ENCODE measurements at regions not wholly inside any gene's neighbourhood (a gene's known extent, or its start where the extent isn't known, plus 50 kb on each side); places are given as distances from the start of the nearest gene placed in this dataset.

- Histone ChIP-seq H2BK20ac (ENCODE audit: low read depth, low read length, poor library complexity, severe bottlenecking) (no peak overlapping the region), H4K8ac (replicated peaks; ENCODE audit: insufficient read length, low read depth, low read length) (no peak overlapping the region), H2BK12ac (ENCODE audit: insufficient read length, low read depth, low read length) (no peak overlapping the region), H3K14ac (ENCODE audit: insufficient read depth, low read length) (no peak overlapping the region), H2BK15ac (ENCODE audit: low read depth, low read length) (no peak overlapping the region), H3K27me3 (ENCODE audit: insufficient read depth, low read length) (no peaks in the 10 kb centered on the region), H2AK5ac (ENCODE audit: insufficient read length, low read length) (no peak overlapping the region), H3K4ac (ENCODE audit: low read depth, low read length) (no peak overlapping the region), H3T11ph (ENCODE audit: low read length) (no peak overlapping the region), H2BK120ac (ENCODE audit: low read depth, low read length, poor library complexity, severe bottlenecking) (no peak overlapping the region), H3K27ac (ENCODE audit: insufficient read length, low read depth, low read length) (no peak overlapping the region), H3K79me1 (ENCODE audit: insufficient read depth, low read depth, low read length, poor library complexity, severe bottlenecking) (no peaks in the 10 kb centered on the region), H3K9me3 (ENCODE audit: control insufficient read depth, low read depth, low read length) (no peaks in the 10 kb centered on the region), H4K20me1 (ENCODE audit: control insufficient read depth, insufficient read depth, insufficient read length) (no peaks in the 10 kb centered on the region), H4K91ac (ENCODE audit: insufficient read length, low read depth, low read length) (no peak overlapping the region), H3K9ac (ENCODE audit: extremely low read depth, insufficient read length, low read length) (no peak overlapping the region), H3K18ac (ENCODE audit: insufficient read length, low read depth, low read length) (no peak overlapping the region), H3K23me2 (ENCODE audit: insufficient read length, low read depth, low read length, poor library complexity, severe bottlenecking) (no peaks in the 10 kb centered on the region), H3K23ac (ENCODE audit: insufficient read length, low read depth, low read length) (no peak overlapping the region), H4K5ac (ENCODE audit: insufficient read length, low read depth, low read length) (no peak overlapping the region), H3K79me2 (ENCODE audit: insufficient read depth, low read length) (no peaks in the 10 kb centered on the region), H3K56ac (ENCODE audit: insufficient read length, low read depth, low read length) (no peak overlapping the region), H3K4me2 (ENCODE audit: insufficient read depth, insufficient read length, low read length) (no peak overlapping the region), H2BK5ac (ENCODE audit: insufficient read length, low read length) (no peak overlapping the region), H2AFZ (ENCODE audit: low read length) (no peak overlapping the region), H3K4me1 (ENCODE audit: insufficient read depth, low read length) (no peaks in the 10 kb centered on the region)
- no peak overlapping the region for H3K4me3 Mint-ChIP-seq
- peaks cover 0 to 1% of the 10 kb centered on the region in 2 experiments; a peak in 1 of 5 replicates for H3K9me3 Mint-ChIP-seq
- H3K36me3 Mint-ChIP-seq (ENCODE audit: insufficient read depth in 1 of 3, low read depth in 3 of 3): no peaks in the 10 kb centered on the region
- H3K27me3 Mint-ChIP-seq (ENCODE audit: low read depth): no peaks in the 10 kb centered on the region
- no CpG with 5 or more reads among the region's 1 CpG for WGBS (ENCODE audit: extremely low coverage, insufficient read length, low lambda C conversion rate)
- TF ChIP-seq CTCF (conservative IDR thresholded peaks at IDR 0.05): no peak
- no peaks in the 10 kb centered on the region for H3K4me1 Mint-ChIP-seq
- no peak overlapping the region for H3K27ac Mint-ChIP-seq
- DNase-seq: no peak
These were observed 86.9 kb downstream of the DACT1 start for GRCh38 chr14:58724702-58725101.
